Heart left ventricle (tissue), 16 donors: ENCODE measurements at regions not wholly inside any gene's neighbourhood (a gene's known extent, or its start where the extent isn't known, plus 50 kb on each side); places are given as distances from the start of the nearest gene placed in this dataset.
A peak's percentile ranks its signal among the peaks of the same experiment; 100 is the strongest.

Source experiments
- ATAC-seq, 4 donors: fragments of 200-7000 bp; cut with Tn5 transposase; one replicate each; pipeline ENCODE4 v1.9.1; 2020 to 2022; ENCODE audit warnings: moderate library complexity in 4 of 4, mild to moderate bottlenecking in 3 of 4, moderate number of reproducible peaks in 1 of 4
- DNase-seq, 5 donors: peaks; one replicate each; pipeline ENCODE4 v3.0.0-alpha.2; 2020
- H3K27ac ChIP-seq, 12 donors: fragments of 200-600 bp; sonication (generic) in 4 of 12; one replicate each; pipeline versions ENCODE4 v1.5.0 to v1.8.0; 2016 to 2022; ENCODE audit warnings: mild to moderate bottlenecking in 2 of 12
- H3K27me3 ChIP-seq, 9 donors: fragments of 200-600 bp; sonication (generic) in 2 of 9; one replicate each; pipeline versions ENCODE4 v1.5.1 to v1.8.0; 2016 to 2022; ENCODE audit warnings: mild to moderate bottlenecking in 3 of 9
- H3K36me3 ChIP-seq, 9 donors: fragments of 200-600 bp; sonication (generic) in 2 of 9; one replicate each; pipeline versions ENCODE4 v1.5.0 to v1.8.0; 2018 to 2022; ENCODE audit warnings: mild to moderate bottlenecking in 2 of 9
- H3K4me1 ChIP-seq, 12 donors: fragments of 200-600 bp; sonication (generic) in 4 of 12; one replicate each; pipeline versions ENCODE4 v1.5.0 to v1.8.0; 2016 to 2022; ENCODE audit warnings: mild to moderate bottlenecking in 3 of 12
- H3K4me3 ChIP-seq, 12 donors: fragments of 200-600 bp; sonication (generic) in 4 of 12; one replicate each; pipeline versions ENCODE4 v1.5.0 to v1.8.0; 2017 to 2022; ENCODE audit warnings: mild to moderate bottlenecking in 9 of 12, moderate library complexity in 4 of 12
- H3K9me3 ChIP-seq, 12 donors: fragments of 200-600 bp; sonication (generic) in 4 of 12; one replicate each; pipeline versions ENCODE4 v1.5.0 to v1.8.0; 2016 to 2022; ENCODE audit warnings: mild to moderate bottlenecking in 1 of 12
- CTCF ChIP-seq, 12 donors: fragments of 200-600 bp; sonication (generic) in 4 of 12; IDR thresholded peaks; one replicate each; pipeline versions ENCODE4 v1.5.0 to v1.8.0; 2018 to 2022; ENCODE audit warnings: antibody characterized with exemption in 12 of 12, mild to moderate bottlenecking in 5 of 12
- POLR2A ChIP-seq, 2 donors: fragments of 450-650 bp; IDR thresholded peaks; one replicate each; pipeline ENCODE4 v1.6.1; 2017; ENCODE audit warnings: antibody characterized with exemption in 2 of 2, mild to moderate bottlenecking in 2 of 2, moderate library complexity in 2 of 2
- WGBS, 4 donors: extraction: QIAGEN DNeasy Blood & Tissue Kit in 2 of 4; methylation state at CpG; one replicate each; pipeline versions ENCODE4 v1.1.5 to v1.1.7; 2013 to 2018; 5-methylcytosine and 5-hydroxymethylcytosine counted together
- intact Hi-C, 10 donors: fragments of 100-400 bp; cut with DNase I; formaldehyde crosslinking; loops; one replicate each; pipeline versions ENCODE4 v1.11.1 to v1.14.2; 2022
- donor health status: ischemic (EF 13 %, LVEDD 7.1; RV severe dilation, severe dysfunction).
- donor health status: healthy with polysubstance abuse.
- donor health status: DM: no; HTN: yes; CAD: no.
- donor health status: DM: no; HTN: no; CAD: no.
- donor health status: ischemic (EF 25% LVEDD 6.9; RV normal size, moderate dysfunction).
- donor health status: ischemic (EF 25% LVEDD 5.7; RV mildly dilated, moderate dysfunction).
- donor health status: healthy.
- donor health status: DM: yes; HTN: yes; CAD: no.
- donor health status: ischemic (EF 35%, LVEDD 5.7; RV mildly dilated, moderate dysfunction).
- donor health status: nonischemic (EF 11% LVEDD 7.7; RV severe dilation, severe dysfunction).
- donor health status: DM: yes; HTN: yes; CAD: no.
- donor health status: PGD.
- donor health status: ischemic (EF 29% LVEDD 5.4; RV normal size, mild dysfunction).
- donor health status: nonischemic (EF 23%, LVEDD 6.1; RV moderate dilation, normal function).

- TF ChIP-seq CTCF (IDR thresholded peaks at IDR 0.05) (no peak), POLR2A (IDR thresholded peaks at IDR 0.05) (no peak)
- DNase-seq: no peak
- Histone ChIP-seq H3K4me3 (no peak overlapping the region), H3K27ac (no peak overlapping the region), H3K4me1 (peaks cover 0 to 15% (median 0%) of the 10 kb centered on the region in 12 donors), H3K36me3 (no peaks in the 10 kb centered on the region), H3K9me3 (no peaks in the 10 kb centered on the region), H3K27me3 (peaks cover 0 to 3% (median 0%) of the 10 kb centered on the region in 9 donors)
- 89 to 94% (median 92%) methylated on average over 2 of the region's 2 CpGs for WGBS, 4 donors
- intact Hi-C loops: no loop called here
- no peak for ATAC-seq
Observed at GRCh38 chr2:217097346-217097745, 237.5 kb upstream of the TNP1 start.

- WGBS, 4 donors: 89 to 96% (median 90%) methylated on average over 7 of the region's 7 CpGs
- H3K9me3 ChIP-seq: no peaks in the 10 kb centered on the region
- intact Hi-C loops: no loop called here
Observed at GRCh38 chr2:217096474-217097225, 236.8 kb upstream of the TNP1 start.

GRCh38 chr2:217095511-217096205 lies 235.8 kb upstream of the TNP1 start:
- 87 to 94% (median 93%) methylated on average over 4 of the region's 4 CpGs for WGBS, 4 donors
- H3K4me1 ChIP-seq: peaks cover 0 to 17% (median 1%) of the 10 kb centered on the region in 12 donors
- intact Hi-C loops: no loop called here
- H3K9me3 ChIP-seq: no peaks in the 10 kb centered on the region
- no peaks in the 10 kb centered on the region for H3K36me3 ChIP-seq
- ATAC-seq (no peak), DNase-seq (no peak)
- H3K27ac ChIP-seq: no peak overlapping the region
- H3K27me3 ChIP-seq: peaks cover 0 to 3% (median 0%) of the 10 kb centered on the region in 9 donors
- no peak overlapping the region for H3K4me3 ChIP-seq
- no peak for TF ChIP-seq POLR2A (IDR thresholded peaks at IDR 0.05)
- TF ChIP-seq CTCF (IDR thresholded peaks at IDR 0.05): no peak

More at GRCh38 chr2:217096474-217097225, 236.8 kb upstream of the TNP1 start:
- Histone ChIP-seq H3K27ac (no peak overlapping the region), H3K27me3 (peaks cover 0 to 3% (median 0%) of the 10 kb centered on the region in 9 donors), H3K4me1 (peaks cover 0 to 17% (median 0%) of the 10 kb centered on the region in 12 donors), H3K4me3 (no peak overlapping the region), H3K36me3 (no peaks in the 10 kb centered on the region)
- TF ChIP-seq CTCF (IDR thresholded peaks at IDR 0.05) (no peak), POLR2A (IDR thresholded peaks at IDR 0.05) (no peak)
- ATAC-seq: no peak
- DNase-seq: no peak

- H3K36me3 ChIP-seq: no peaks in the 10 kb centered on the region
- H3K9me3 ChIP-seq: no peaks in the 10 kb centered on the region
- peaks cover 0 to 17% (median 3%) of the 10 kb centered on the region in 12 donors for H3K4me1 ChIP-seq
- WGBS, 4 donors: 66 to 87% (median 81%) methylated on average over 7 to 17 of the region's 17 CpGs
- H3K27me3 ChIP-seq: peaks cover 0 to 3% (median 0%) of the 10 kb centered on the region in 9 donors
- peak overlapping the region in 2 of 12 donors; percentile 39 for H3K27ac ChIP-seq
- ATAC-seq: peak; percentile 22 to 80 (median 42)
- intact Hi-C loops: no loop called here
- H3K4me3 ChIP-seq: no peak overlapping the region
- peak in 2 of 5 donors; percentile 22 to 30 for DNase-seq
- TF ChIP-seq POLR2A (IDR thresholded peaks at IDR 0.05) (no peak), CTCF (IDR thresholded peaks at IDR 0.05) (no peak)
Observed at GRCh38 chr2:217092710-217093379, 233.0 kb upstream of the TNP1 start.
